ENCODE measurements at regions not wholly inside any gene's neighbourhood (a gene's known extent, or its start where the extent isn't known, plus 50 kb on each side); places are given as distances from the start of the nearest gene placed in this dataset.

- H3K9me3 ChIP-seq (ENCODE audit: low read length): no peaks in the 10 kb centered on the region
- FAIRE-seq: no peak
- ChIA-PET POLR2A (no interaction called here), CTCF (ENCODE audit: low intra/inter-chr PET ratio, low total read pairs) (interaction anchor here (1.8 kb wide), 1 partner anchor 401 kb away, joined by 6 read pairs; no protein-coding TSS in a partner anchor)
- no peaks in the 10 kb centered on the region for H3K36me3 ChIP-seq (replicated peaks in 1 of 2; ENCODE audit: control insufficient read depth in 1 of 2, insufficient read depth in 2 of 2, low read length in 2 of 2)
- intact Hi-C loops (cut with micrococcal nuclease; ENCODE audit: unreplicated experiment): no loop called here
- no peak for DNase-seq (ENCODE audit: low spot score)
- H3K79me2 ChIP-seq (ENCODE audit: insufficient read depth, low read length): no peaks in the 10 kb centered on the region
- H3K4me3 ChIP-seq (replicated peaks in 1 of 3; ENCODE audit: insufficient read depth in 1 of 3, low read depth in 2 of 3, low read length in 3 of 3): no peak overlapping the region
- 0 out of 2 replicates have a peak, but pooled peaks cover 4% of the 10 kb centered on the region for H3K4me1 ChIP-seq (ENCODE audit: insufficient read depth, low read length)
- no peak overlapping the region for H3K27ac ChIP-seq (ENCODE audit: extremely low read length, insufficient read depth, low read length)
- no peaks in the 10 kb centered on the region for H4K20me1 ChIP-seq (ENCODE audit: insufficient read depth, low read length)
- in situ Hi-C loops (cut with HindIII; ENCODE audit: extremely low pct_ligation_motif_present, low pct_unique_long_range_greater_than_20kb): loop anchor here (25.0 kb wide), 1 partner anchor 653 kb away; no protein-coding TSS in a partner anchor
- WGBS (ENCODE audit: low lambda C conversion rate): 35% methylated on average over 4 of the region's 4 CpGs
- no peak overlapping the region for H2AFZ ChIP-seq (ENCODE audit: low read length)
- no peak overlapping the region for H3K4me2 ChIP-seq (ENCODE audit: low read depth, low read length)
- no peak overlapping the region for H3K9ac ChIP-seq (ENCODE audit: insufficient read depth, low read depth, low read length)
- peaks cover 0 to 13% of the 10 kb centered on the region in 2 experiments; a peak in 2 of 5 replicates for H3K27me3 ChIP-seq (ENCODE audit: control insufficient read depth in 1 of 2, insufficient read depth in 2 of 2, low read length in 2 of 2)
- no peak for ATAC-seq
- no peak for TF ChIP-seq IKZF5 (CRISPR knock-in tag; IDR thresholded peaks at IDR 0.05)
- TF ChIP-seq NFATC3 (CRISPR knock-in tag; IDR thresholded peaks at IDR 0.05): no peak
- no peak for TF ChIP-seq ZNF33B (CRISPR knock-in tag; IDR thresholded peaks at IDR 0.05)
- no peak for TF ChIP-seq ZBTB2 (CRISPR knock-in tag; IDR thresholded peaks at IDR 0.05; ENCODE audit: low read depth)
- TF ChIP-seq TEAD2 (CRISPR knock-in tag; IDR thresholded peaks at IDR 0.05): no peak
- no peak for TF ChIP-seq PHF20 (CRISPR knock-in tag; IDR thresholded peaks at IDR 0.05)
- TF ChIP-seq MTERF4 (CRISPR knock-in tag; IDR thresholded peaks at IDR 0.05): no peak
- BruUV-seq (replicated peaks): no TSS peak
Observed at GRCh38 chr13:31908696-31909411, 122.7 kb upstream of the FRY start.
